ENCODE measurements at regions not wholly inside any gene's neighbourhood (a gene's known extent, or its start where the extent isn't known, plus 50 kb on each side); places are given as distances from the start of the nearest gene placed in this dataset.

- Mint-ChIP-seq H3K27me3 (no peaks in the 10 kb centered on the region), H3K4me1 (no peaks in the 10 kb centered on the region)
- no peaks in the 10 kb centered on the region for H3K36me3 ChIP-seq (ENCODE audit: insufficient read depth, low read length)
Observed at GRCh38 chr7:81167934-81168333, 249.1 kb upstream of the SEMA3C start.

GRCh38 chr7:81165070-81165469 lies 246.2 kb upstream of the SEMA3C start:
- Mint-ChIP-seq H3K4me3 (no peak overlapping the region), H3K27ac (no peak overlapping the region), H3K9me3 (peaks cover 2 to 21% (median 7%) of the 10 kb centered on the region in 8 donors), H3K36me3 (no peaks in the 10 kb centered on the region), H3K27me3 (no peaks in the 10 kb centered on the region), H3K4me1 (no peaks in the 10 kb centered on the region)
- H3K4me3 ChIP-seq (ENCODE audit: low read length in 2 of 2) = no peak overlapping the region
- H3K36me3 ChIP-seq (ENCODE audit: insufficient read depth, low read length) = no peaks in the 10 kb centered on the region
- no peaks in the 10 kb centered on the region for H3K27me3 ChIP-seq (ENCODE audit: insufficient read depth, low read length)
- intact Hi-C loops (cut with micrococcal nuclease) = no loop called here
- H3K4me1 ChIP-seq (ENCODE audit: insufficient read depth, low read length) = no peaks in the 10 kb centered on the region
- POLR2A ChIA-PET (ENCODE audit: partially characterized antibody) = no interaction called here
- no peaks in the 10 kb centered on the region for H3K9me3 ChIP-seq (ENCODE audit: control insufficient read depth in 1 of 2, low read length in 2 of 2)
- no peak for DNase-seq
- CTCF ChIA-PET (ENCODE audit: partially characterized antibody) = no interaction called here
- H3K27ac ChIP-seq (ENCODE audit: low read depth, low read length) = no peak overlapping the region

More at GRCh38 chr7:81167934-81168333, 249.1 kb upstream of the SEMA3C start:
- H3K9me3 ChIP-seq (ENCODE audit: control insufficient read depth in 1 of 2, low read length in 2 of 2) = no peaks in the 10 kb centered on the region
- DNase-seq = no peak
- H3K4me1 ChIP-seq (ENCODE audit: insufficient read depth, low read length) = no peaks in the 10 kb centered on the region
- no peak overlapping the region for H3K4me3 Mint-ChIP-seq
- H3K27ac ChIP-seq (ENCODE audit: low read depth, low read length) = no peak overlapping the region
- no peaks in the 10 kb centered on the region for H3K36me3 Mint-ChIP-seq
- no peak overlapping the region for H3K4me3 ChIP-seq (ENCODE audit: low read length in 2 of 2)
- ChIA-PET POLR2A (ENCODE audit: partially characterized antibody) (no interaction called here), CTCF (ENCODE audit: partially characterized antibody) (no interaction called here)
- no peaks in the 10 kb centered on the region for H3K27me3 ChIP-seq (ENCODE audit: insufficient read depth, low read length)
- peaks cover 0 to 9% (median 2%) of the 10 kb centered on the region in 8 donors for H3K9me3 Mint-ChIP-seq
- intact Hi-C loops (cut with micrococcal nuclease) = no loop called here
- H3K27ac Mint-ChIP-seq = no peak overlapping the region

- POLR2A ChIA-PET (ENCODE audit: partially characterized antibody) = no interaction called here
- no peaks in the 10 kb centered on the region for H3K4me1 Mint-ChIP-seq
- intact Hi-C loops (cut with micrococcal nuclease) = no loop called here
- Histone ChIP-seq H3K4me1 (ENCODE audit: insufficient read depth, low read length) (no peaks in the 10 kb centered on the region), H3K36me3 (ENCODE audit: insufficient read depth, low read length) (no peaks in the 10 kb centered on the region), H3K27ac (ENCODE audit: low read depth, low read length) (no peak overlapping the region), H3K4me3 (ENCODE audit: low read length in 2 of 2) (no peak overlapping the region), H3K27me3 (ENCODE audit: insufficient read depth, low read length) (no peaks in the 10 kb centered on the region), H3K9me3 (ENCODE audit: control insufficient read depth in 1 of 2, low read length in 2 of 2) (no peaks in the 10 kb centered on the region)
- H3K4me3 Mint-ChIP-seq = no peak overlapping the region
- H3K27me3 Mint-ChIP-seq = no peaks in the 10 kb centered on the region
- DNase-seq = no peak
- H3K27ac Mint-ChIP-seq = no peak overlapping the region
- H3K36me3 Mint-ChIP-seq = no peaks in the 10 kb centered on the region
- peaks cover 2 to 19% (median 7%) of the 10 kb centered on the region in 8 donors for H3K9me3 Mint-ChIP-seq
- CTCF ChIA-PET (ENCODE audit: partially characterized antibody) = no interaction called here
Observed at GRCh38 chr7:81162771-81163525, 244.1 kb upstream of the SEMA3C start.

GRCh38 chr7:81162234-81162633 lies 243.4 kb upstream of the SEMA3C start:
- H3K4me3 Mint-ChIP-seq = no peak overlapping the region
- no peak overlapping the region for H3K27ac Mint-ChIP-seq

GRCh38 chr7:81161451-81162075 lies 242.7 kb upstream of the SEMA3C start:
- ChIA-PET POLR2A (ENCODE audit: partially characterized antibody) (no interaction called here), CTCF (ENCODE audit: partially characterized antibody) (no interaction called here)
- Histone ChIP-seq H3K27ac (ENCODE audit: low read depth, low read length) (no peak overlapping the region), H3K9me3 (ENCODE audit: control insufficient read depth in 1 of 2, low read length in 2 of 2) (no peaks in the 10 kb centered on the region), H3K4me3 (ENCODE audit: low read length in 2 of 2) (no peak overlapping the region), H3K27me3 (ENCODE audit: insufficient read depth, low read length) (no peaks in the 10 kb centered on the region), H3K4me1 (ENCODE audit: insufficient read depth, low read length) (no peaks in the 10 kb centered on the region), H3K36me3 (ENCODE audit: insufficient read depth, low read length) (no peaks in the 10 kb centered on the region)
- H3K4me1 Mint-ChIP-seq = no peaks in the 10 kb centered on the region
- H3K27me3 Mint-ChIP-seq = no peaks in the 10 kb centered on the region
- peaks cover 2 to 19% (median 7%) of the 10 kb centered on the region in 8 donors for H3K9me3 Mint-ChIP-seq
- intact Hi-C loops (cut with micrococcal nuclease) = no loop called here
- no peak overlapping the region for H3K27ac Mint-ChIP-seq
- no peak for DNase-seq
- no peak overlapping the region for H3K4me3 Mint-ChIP-seq
- no peaks in the 10 kb centered on the region for H3K36me3 Mint-ChIP-seq

More at GRCh38 chr7:81162234-81162633, 243.4 kb upstream of the SEMA3C start:
- Mint-ChIP-seq H3K27me3 (no peaks in the 10 kb centered on the region), H3K36me3 (no peaks in the 10 kb centered on the region), H3K9me3 (peaks cover 2 to 19% (median 7%) of the 10 kb centered on the region in 8 donors), H3K4me1 (no peaks in the 10 kb centered on the region)
- POLR2A ChIA-PET (ENCODE audit: partially characterized antibody) = no interaction called here
- Histone ChIP-seq H3K36me3 (ENCODE audit: insufficient read depth, low read length) (no peaks in the 10 kb centered on the region), H3K9me3 (ENCODE audit: control insufficient read depth in 1 of 2, low read length in 2 of 2) (no peaks in the 10 kb centered on the region), H3K4me3 (ENCODE audit: low read length in 2 of 2) (no peak overlapping the region), H3K4me1 (ENCODE audit: insufficient read depth, low read length) (no peaks in the 10 kb centered on the region), H3K27ac (ENCODE audit: low read depth, low read length) (no peak overlapping the region), H3K27me3 (ENCODE audit: insufficient read depth, low read length) (no peaks in the 10 kb centered on the region)
- DNase-seq = no peak
- CTCF ChIA-PET (ENCODE audit: partially characterized antibody) = no interaction called here
- intact Hi-C loops (cut with micrococcal nuclease) = no loop called here

GRCh38 chr7:81159402-81159801 lies 240.6 kb upstream of the SEMA3C start:
- Mint-ChIP-seq H3K9me3 (peaks cover 0 to 24% (median 10%) of the 10 kb centered on the region in 8 donors), H3K27ac (no peak overlapping the region), H3K4me1 (no peaks in the 10 kb centered on the region), H3K36me3 (no peaks in the 10 kb centered on the region), H3K27me3 (no peaks in the 10 kb centered on the region), H3K4me3 (no peak overlapping the region)
- Histone ChIP-seq H3K4me3 (ENCODE audit: low read length in 2 of 2) (no peak overlapping the region), H3K27me3 (ENCODE audit: insufficient read depth, low read length) (no peaks in the 10 kb centered on the region), H3K27ac (ENCODE audit: low read depth, low read length) (no peak overlapping the region), H3K9me3 (ENCODE audit: control insufficient read depth in 1 of 2, low read length in 2 of 2) (no peaks in the 10 kb centered on the region), H3K4me1 (ENCODE audit: insufficient read depth, low read length) (no peaks in the 10 kb centered on the region), H3K36me3 (ENCODE audit: insufficient read depth, low read length) (no peaks in the 10 kb centered on the region)
- POLR2A ChIA-PET (ENCODE audit: partially characterized antibody) = no interaction called here
- CTCF ChIA-PET (ENCODE audit: partially characterized antibody) = no interaction called here
- intact Hi-C loops (cut with micrococcal nuclease) = no loop called here
- DNase-seq = no peak

- ChIA-PET POLR2A (ENCODE audit: partially characterized antibody) (no interaction called here), CTCF (ENCODE audit: partially characterized antibody) (no interaction called here)
- Histone ChIP-seq H3K4me3 (ENCODE audit: low read length in 2 of 2) (no peak overlapping the region), H3K9me3 (ENCODE audit: control insufficient read depth in 1 of 2, low read length in 2 of 2) (no peaks in the 10 kb centered on the region), H3K4me1 (ENCODE audit: insufficient read depth, low read length) (no peaks in the 10 kb centered on the region), H3K36me3 (ENCODE audit: insufficient read depth, low read length) (no peaks in the 10 kb centered on the region), H3K27me3 (ENCODE audit: insufficient read depth, low read length) (no peaks in the 10 kb centered on the region), H3K27ac (ENCODE audit: low read depth, low read length) (no peak overlapping the region)
- H3K9me3 Mint-ChIP-seq = peaks cover 0 to 20% (median 11%) of the 10 kb centered on the region in 8 donors
- no peaks in the 10 kb centered on the region for H3K36me3 Mint-ChIP-seq
- no peaks in the 10 kb centered on the region for H3K27me3 Mint-ChIP-seq
- H3K4me1 Mint-ChIP-seq = no peaks in the 10 kb centered on the region
- H3K4me3 Mint-ChIP-seq = no peak overlapping the region
- intact Hi-C loops (cut with micrococcal nuclease) = no loop called here
- H3K27ac Mint-ChIP-seq = no peak overlapping the region
- no peak for DNase-seq
Observed at GRCh38 chr7:81158189-81158588, 239.3 kb upstream of the SEMA3C start.

Measured in CD4-positive, alpha-beta memory T cell (primary cell).